ENCODE measurements at regions not wholly inside any gene's neighbourhood (a gene's known extent, or its start where the extent isn't known, plus 50 kb on each side); places are given as distances from the start of the nearest gene placed in this dataset.
"Not testable (repeated sequence)": the region's sequence is repeated elsewhere in the genome, so short reads cannot be mapped to it uniquely, and the experiment has no call there.

GRCh38 chr7:91357379-91357778, 93.1 kb downstream of the FZD1 start:
- DNase-seq = peak; percentile 30

- peak; percentile 70 for DNase-seq
Observed at GRCh38 chr7:91357901-91358300, 93.7 kb downstream of the FZD1 start.

- DNase-seq = no peak
Observed at GRCh38 chr7:91358303-91358702, 94.1 kb downstream of the FZD1 start.

- DNase-seq = not testable (repeated sequence)
Observed at GRCh38 chr7:91365097-91365496, 100.9 kb downstream of the FZD1 start.

GRCh38 chr7:91366091-91366490, 101.9 kb downstream of the FZD1 start:
- DNase-seq = no peak

- DNase-seq = no peak
Observed at GRCh38 chr7:91367812-91368578, 103.8 kb downstream of the FZD1 start.

GRCh38 chr7:91372323-91372722, 108.1 kb downstream of the FZD1 start:
- DNase-seq = no peak

GRCh38 chr7:91373111-91373800, 109.0 kb downstream of the FZD1 start:
- DNase-seq = peak; percentile 40

- no peak for DNase-seq
Observed at GRCh38 chr7:91374321-91374989, 110.2 kb downstream of the FZD1 start.

GRCh38 chr7:91375378-91375777, 111.1 kb downstream of the FZD1 start:
- DNase-seq = no peak

- DNase-seq = no peak
Observed at GRCh38 chr7:91378131-91378530, 113.9 kb downstream of the FZD1 start.

- no peak for DNase-seq
Observed at GRCh38 chr7:91379236-91379635, 115.0 kb downstream of the FZD1 start.

- no peak for DNase-seq
Observed at GRCh38 chr7:91379991-91380390, 115.8 kb downstream of the FZD1 start.

GRCh38 chr7:91383053-91383904, 119.0 kb downstream of the FZD1 start:
- DNase-seq = peak; percentile 87

GRCh38 chr7:91383905-91384274, 119.7 kb downstream of the FZD1 start:
- no peak for DNase-seq

GRCh38 chr7:91394757-91395156, 130.5 kb downstream of the FZD1 start:
- not testable (repeated sequence) for DNase-seq

GRCh38 chr7:91395313-91395712, 131.1 kb downstream of the FZD1 start:
- DNase-seq = not testable (repeated sequence)

GRCh38 chr7:91397096-91397495, 132.9 kb downstream of the FZD1 start:
- DNase-seq = peak; percentile 33

GRCh38 chr7:91397612-91398011, 133.4 kb downstream of the FZD1 start:
- DNase-seq = no peak

GRCh38 chr7:91398341-91398740, 134.1 kb downstream of the FZD1 start:
- DNase-seq = no peak

- DNase-seq = no peak
Observed at GRCh38 chr7:91405092-91405788, 141.0 kb downstream of the FZD1 start.

- DNase-seq = not testable (repeated sequence)
Observed at GRCh38 chr7:91405873-91406272, 141.6 kb downstream of the FZD1 start.

All from fibroblast of skin of right biceps (primary cell).